A549 (cell line): ENCODE measurements at regions not wholly inside any gene's neighbourhood (a gene's known extent, or its start where the extent isn't known, plus 50 kb on each side); places are given as distances from the start of the nearest gene placed in this dataset.

Experiments
- ATAC-seq, 2 experiments: fragments of 200-7000 bp in 1 of 2; fragments of >200 bp in 1 of 2; cut with Nextera tagmentation in 1 of 2; cut with Tn5 transposase in 1 of 2; 3 replicates each; pipeline versions ENCODE4 v1.8.0 to v1.9.1; 2018 to 2020; ENCODE audit warnings: mild to moderate bottlenecking in 1 of 2, moderate library complexity in 1 of 2
- CTCF ChIA-PET: fragments of 300-600 bp; sonication (Branson Sonifier 250); formaldehyde crosslinking; extraction: SDS; loops from one replicate; lab custom pipeline; 2021; ENCODE audit warnings: antibody characterized with exemption, inconsistent platforms; lab: Yijun Ruan, JAX
- POLR2A ChIA-PET: fragments of 350-600 bp; formaldehyde crosslinking; extraction: SDS; loops from one replicate; lab custom pipeline; 2021; ENCODE audit warnings: antibody characterized with exemption, inconsistent platforms; lab: Yijun Ruan, JAX
- DNase-seq, 2 experiments: peaks; one replicate each; pipeline versions ENCODE4 v3.0.0 to v3.0.0-alpha.2; 2011 to 2016; ENCODE audit warnings: low read depth in 1 of 2, low spot score in 1 of 2
- FAIRE-seq: peaks from 2 replicates; lab custom pipeline; 2011; peaks lifted over from hg19 to GRCh38; lab: Jason Lieb, UNC
- H3K27ac ChIP-seq, 2 experiments: fragments of >200 bp; sonication (Bioruptor Twin); formaldehyde crosslinking; 3 replicates each; pipeline ENCODE4 v1.5.1; 2016 to 2017
- H3K4me1 ChIP-seq: fragments of >200 bp; sonication (Bioruptor Twin); formaldehyde crosslinking; 3 replicates; pipeline ENCODE4 v1.6.1; 2016
- H3K4me2 ChIP-seq: fragments of >200 bp; sonication (Bioruptor Twin); formaldehyde crosslinking; 3 replicates; pipeline ENCODE4 v1.6.1; 2016
- H3K4me3 ChIP-seq: fragments of >200 bp; sonication (Bioruptor Twin); formaldehyde crosslinking; 3 replicates; pipeline ENCODE4 v1.5.1; 2016
- H3K9me3 ChIP-seq: fragments of >200 bp; sonication (Bioruptor Twin); formaldehyde crosslinking; 3 replicates; pipeline ENCODE4 v1.6.1; 2016
- BHLHE40 ChIP-seq: IDR thresholded peaks from 2 replicates; pipeline ENCODE4 v1.6.1; 2012; ENCODE audit warnings: low read depth, low read length, inconsistent platforms
- CBX2 ChIP-seq: fragments of 200-600 bp; sonication (generic); IDR thresholded peaks from 2 replicates; pipeline ENCODE4 v1.6.1; 2016; ENCODE audit warnings: low read depth, mild to moderate bottlenecking, borderline replicate concordance
- CBX8 ChIP-seq: fragments of 200-600 bp; sonication (generic); IDR thresholded peaks from 2 replicates; pipeline ENCODE4 v1.6.1; 2016
- CEBPB ChIP-seq, 2 experiments: fragments of >200 bp in 1 of 2; sonication (Bioruptor Twin) in 1 of 2; formaldehyde crosslinking in 1 of 2; IDR thresholded peaks; 2 replicates each; pipeline ENCODE4 v1.6.1; 2012 to 2016
- CHD4 ChIP-seq: fragments of 200-600 bp; sonication (generic); IDR thresholded peaks from 2 replicates; pipeline ENCODE4 v1.6.1; 2016; ENCODE audit warnings: antibody characterized with exemption, mild to moderate bottlenecking, borderline replicate concordance
- ELK1 ChIP-seq: fragments of 150-350 bp; IDR thresholded peaks from 2 replicates; pipeline ENCODE4 v1.6.1; 2014; ENCODE audit warnings: low read depth, mild to moderate bottlenecking, low read length
- FOSB ChIP-seq: fragments of 250-450 bp; sonication (Bioruptor Pico); IDR thresholded peaks from 2 replicates; pipeline ENCODE4 v1.5.0; 2020; ENCODE audit warnings: mild to moderate bottlenecking, moderate library complexity
- GATA3 ChIP-seq: IDR thresholded peaks from 2 replicates; pipeline ENCODE4 v1.6.1; 2012; ENCODE audit warnings: borderline replicate concordance
- HDAC2 ChIP-seq: fragments of 200-600 bp; sonication (generic); IDR thresholded peaks from 2 replicates; pipeline ENCODE4 v1.6.1; 2016
- HOXB13 ChIP-seq: fragments of 250-450 bp; sonication (Bioruptor Pico); IDR thresholded peaks from 2 replicates; pipeline ENCODE4 v1.5.0; 2020; ENCODE audit warnings: low read depth, mild to moderate bottlenecking, moderate library complexity
- JUN ChIP-seq, 2 experiments: fragments of >200 bp; sonication (Bioruptor Twin); formaldehyde crosslinking; IDR thresholded peaks; 2 replicates in 1 of 2; 3 replicates in 1 of 2; pipeline ENCODE4 v1.6.1; 2016 to 2017
- MAZ ChIP-seq: fragments of 150-350 bp; IDR thresholded peaks from 2 replicates; pipeline ENCODE4 v1.6.1; 2014; ENCODE audit warnings: antibody characterized with exemption, low read depth, low read length, borderline replicate concordance
- NPAS2 ChIP-seq: fragments of 250-450 bp; sonication (Bioruptor Pico); IDR thresholded peaks from 2 replicates; pipeline ENCODE4 v1.8.0; 2022; ENCODE audit warnings: mild to moderate bottlenecking, moderate library complexity, borderline replicate concordance
- PHF8 ChIP-seq: fragments of 200-600 bp; sonication (generic); IDR thresholded peaks from 2 replicates; pipeline ENCODE4 v1.6.1; 2016; ENCODE audit warnings: low read depth, mild to moderate bottlenecking, antibody characterized with exemption, moderate library complexity, borderline replicate concordance
- RAD21 ChIP-seq, 2 experiments: fragments of >200 bp in 1 of 2; sonication (Bioruptor Twin) in 1 of 2; formaldehyde crosslinking in 1 of 2; IDR thresholded peaks in 1 of 2; conservative IDR thresholded peaks in 1 of 2; 2 replicates in 1 of 2; 3 replicates in 1 of 2; pipeline ENCODE4 v1.6.1; 2012 to 2018; ENCODE audit warnings: inconsistent platforms in 1 of 2
- RARB ChIP-seq: fragments of 250-450 bp; sonication (Bioruptor Pico); IDR thresholded peaks from 2 replicates; pipeline ENCODE4 v1.8.0; 2021; ENCODE audit warnings: mild to moderate bottlenecking, moderate library complexity
- RCOR1 ChIP-seq: fragments of 150-350 bp; IDR thresholded peaks from 2 replicates; pipeline ENCODE4 v1.6.1; 2014; ENCODE audit warnings: antibody characterized with exemption, low read length, low read depth
- REST ChIP-seq: fragments of 200-600 bp; sonication (generic); IDR thresholded peaks from 2 replicates; pipeline ENCODE4 v1.6.1; 2016; ENCODE audit warnings: antibody characterized with exemption, mild to moderate bottlenecking, moderate library complexity
- RFX5 ChIP-seq: fragments of 450-650 bp; IDR thresholded peaks from 2 replicates; pipeline ENCODE4 v1.7.1; 2014; ENCODE audit warnings: antibody characterized with exemption, mild to moderate bottlenecking, moderate library complexity
- TFCP2L1 ChIP-seq: fragments of 250-450 bp; sonication (Bioruptor Pico); IDR thresholded peaks from 2 replicates; pipeline ENCODE4 v1.5.0; 2021; ENCODE audit warnings: mild to moderate bottlenecking
- TP53 ChIP-seq: fragments of 250-450 bp; sonication (Bioruptor Pico); IDR thresholded peaks from 2 replicates; pipeline ENCODE4 v1.5.0; 2021; ENCODE audit warnings: mild to moderate bottlenecking, moderate library complexity
- ZC3H11A ChIP-seq: fragments of 450-650 bp; IDR thresholded peaks from 2 replicates; pipeline ENCODE4 v1.6.1; 2014; ENCODE audit warnings: antibody characterized with exemption, mild to moderate bottlenecking
- ZFP36 ChIP-seq: fragments of 450-650 bp; IDR thresholded peaks from 2 replicates; pipeline ENCODE4 v1.6.1; 2014; ENCODE audit warnings: borderline replicate concordance; ENCODE audit not compliant: partially characterized antibody
- WGBS: methylation state at CpG from one replicate; pipeline ENCODE4 v1.1.6; 2017; ENCODE audit errors: missing lambda C conversion rate; 5-methylcytosine and 5-hydroxymethylcytosine counted together
- TF ChIP-seq, protein P1 (sequence below): fragments of >200 bp; sonication (Bioruptor Twin); formaldehyde crosslinking; IDR thresholded peaks from 3 replicates; pipeline ENCODE4 v1.6.1; 2016
- TF ChIP-seq, protein P2 (sequence below): fragments of 250-450 bp; sonication (Bioruptor Pico); IDR thresholded peaks from 2 replicates; pipeline ENCODE4 v1.5.0; 2021; ENCODE audit warnings: mild to moderate bottlenecking, moderate library complexity, borderline replicate concordance
- TF ChIP-seq, protein P3 (sequence below): IDR thresholded peaks from 2 replicates; pipeline ENCODE4 v1.6.1; 2012

- no peak for TF ChIP-seq REST
- no peak for TF ChIP-seq ZC3H11A
- TF ChIP-seq TP53 (CRISPR knock-in tag): no peak
- TF ChIP-seq TFCP2L1 (CRISPR knock-in tag): no peak
- TF ChIP-seq RCOR1: no peak
- no peak for TF ChIP-seq FOSB (CRISPR knock-in tag)
- TF ChIP-seq ZFP36: no peak
- no peak for TF ChIP-seq RFX5
- TF ChIP-seq BHLHE40: no peak
Measured at GRCh38 chr2:217090024-217090473, 230.2 kb upstream of the TNP1 start (continued).

- WGBS: 84% methylated on average over 2 of the region's 2 CpGs
- H3K27ac ChIP-seq: no peak overlapping the region
- H3K4me3 ChIP-seq: no peak overlapping the region
- no peak for FAIRE-seq
- no peaks in the 10 kb centered on the region for H3K9me3 ChIP-seq
- H3K4me1 ChIP-seq: no peaks in the 10 kb centered on the region
- CTCF ChIA-PET: no interaction called here
- no peak overlapping the region for H3K4me2 ChIP-seq
- POLR2A ChIA-PET: no interaction called here
- no peak for ATAC-seq
- TF ChIP-seq FOSB (CRISPR knock-in tag) (no peak), MAZ (no peak), HOXB13 (CRISPR knock-in tag) (no peak), RAD21 (conservative IDR thresholded peaks at IDR 0.05 in 1 of 2, IDR thresholded peaks at IDR 0.05 in 1 of 2) (no peak), RFX5 (no peak), JUN (IDR thresholded peaks at IDR 0.05) (no peak), NPAS2 (no peak), TFCP2L1 (CRISPR knock-in tag) (no peak), CEBPB (IDR thresholded peaks at IDR 0.05) (no peak)
- TF ChIP-seq, protein P1, sequence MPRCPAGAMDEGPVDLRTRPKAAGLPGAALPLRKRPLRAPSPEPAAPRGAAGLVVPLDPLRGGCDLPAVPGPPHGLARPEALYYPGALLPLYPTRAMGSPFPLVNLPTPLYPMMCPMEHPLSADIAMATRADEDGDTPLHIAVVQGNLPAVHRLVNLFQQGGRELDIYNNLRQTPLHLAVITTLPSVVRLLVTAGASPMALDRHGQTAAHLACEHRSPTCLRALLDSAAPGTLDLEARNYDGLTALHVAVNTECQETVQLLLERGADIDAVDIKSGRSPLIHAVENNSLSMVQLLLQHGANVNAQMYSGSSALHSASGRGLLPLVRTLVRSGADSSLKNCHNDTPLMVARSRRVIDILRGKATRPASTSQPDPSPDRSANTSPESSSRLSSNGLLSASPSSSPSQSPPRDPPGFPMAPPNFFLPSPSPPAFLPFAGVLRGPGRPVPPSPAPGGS: no peak
- TF ChIP-seq, protein P2, sequence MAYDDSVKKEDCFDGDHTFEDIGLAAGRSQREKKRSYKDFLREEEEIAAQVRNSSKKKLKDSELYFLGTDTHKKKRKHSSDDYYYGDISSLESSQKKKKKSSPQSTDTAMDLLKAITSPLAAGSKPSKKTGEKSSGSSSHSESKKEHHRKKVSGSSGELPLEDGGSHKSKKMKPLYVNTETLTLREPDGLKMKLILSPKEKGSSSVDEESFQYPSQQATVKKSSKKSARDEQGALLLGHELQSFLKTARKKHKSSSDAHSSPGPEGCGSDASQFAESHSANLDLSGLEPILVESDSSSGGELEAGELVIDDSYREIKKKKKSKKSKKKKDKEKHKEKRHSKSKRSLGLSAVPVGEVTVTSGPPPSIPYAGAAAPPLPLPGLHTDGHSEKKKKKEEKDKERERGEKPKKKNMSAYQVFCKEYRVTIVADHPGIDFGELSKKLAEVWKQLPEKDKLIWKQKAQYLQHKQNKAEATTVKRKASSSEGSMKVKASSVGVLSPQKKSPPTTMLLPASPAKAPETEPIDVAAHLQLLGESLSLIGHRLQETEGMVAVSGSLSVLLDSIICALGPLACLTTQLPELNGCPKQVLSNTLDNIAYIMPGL (CRISPR knock-in tag): no peak
- TF ChIP-seq, protein P3, sequence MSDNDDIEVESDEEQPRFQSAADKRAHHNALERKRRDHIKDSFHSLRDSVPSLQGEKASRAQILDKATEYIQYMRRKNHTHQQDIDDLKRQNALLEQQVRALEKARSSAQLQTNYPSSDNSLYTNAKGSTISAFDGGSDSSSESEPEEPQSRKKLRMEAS: no peak
- TF ChIP-seq, all 56 proteins: peak for 0
- DNase-seq: no peak
Measured at GRCh38 chr2:217086718-217087117, 226.9 kb upstream of the TNP1 start.

DNA sequence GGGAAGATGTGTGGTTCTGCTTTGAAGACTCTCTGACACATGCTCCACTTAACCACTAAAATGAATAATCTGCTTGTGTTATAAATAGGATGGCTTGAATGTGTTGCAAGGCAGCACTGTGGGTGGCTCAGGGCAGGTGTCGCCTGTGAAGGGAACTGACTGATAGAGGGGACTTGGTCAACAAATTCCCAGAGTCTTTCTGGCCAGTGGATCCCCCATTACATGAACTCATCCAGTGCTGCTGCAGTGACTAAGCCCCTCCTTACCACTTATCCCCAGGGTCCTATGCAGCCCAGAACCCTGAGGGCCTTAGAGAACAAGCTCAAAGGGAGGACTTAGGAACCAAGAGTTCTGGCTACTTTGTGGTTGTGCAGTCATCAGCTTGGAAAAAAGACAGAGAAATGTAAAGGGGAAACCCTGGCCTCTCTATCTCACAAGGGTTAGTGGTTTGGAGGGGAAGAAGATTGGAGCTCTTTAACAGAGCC lies 226.2 kb upstream of the TNP1 start:
- ATAC-seq (no peak), FAIRE-seq (no peak), DNase-seq (no peak)
- Histone ChIP-seq H3K4me3 (no peak overlapping the region), H3K4me1 (no peaks in the 10 kb centered on the region), H3K27ac (no peak overlapping the region), H3K9me3 (no peaks in the 10 kb centered on the region), H3K4me2 (no peak overlapping the region)
- ChIA-PET POLR2A (no interaction called here), CTCF (interaction anchor here (0.9 kb wide), 1 partner anchor 11 kb away, joined by 4 read pairs; no protein-coding TSS in a partner anchor)
- 83% methylated on average over 1 of the region's 1 CpG for WGBS
- TF ChIP-seq PHF8: no peak
- no peak for TF ChIP-seq CBX2
- no peak for TF ChIP-seq CHD4
- no peak for TF ChIP-seq ZFP36
- TF ChIP-seq, protein P1: no peak
- no peak for TF ChIP-seq HDAC2
- TF ChIP-seq CBX8: no peak
- no peak for TF ChIP-seq GATA3
- no peak for TF ChIP-seq ELK1
- TF ChIP-seq RARB: no peak
